Gastrocnemius medialis (tissue), 4 donors: ENCODE measurements at regions not wholly inside any gene's neighbourhood (a gene's known extent, or its start where the extent isn't known, plus 50 kb on each side); places are given as distances from the start of the nearest gene placed in this dataset.

ENCODE experiments used
- ATAC-seq, 2 donors: fragments of 150-250 bp; one replicate each; pipeline ENCODE4 v1.9.1; 2016
- DNase-seq, 2 donors: peaks; one replicate each; pipeline ENCODE4 v3.0.0-alpha.2; 2019
- H3K27ac ChIP-seq, 4 donors: fragments of 200-600 bp; sonication (generic); 1 replicate in 1 of 4; 2 replicates in 3 of 4; pipeline ENCODE4 v1.5.1; 2016 to 2018; ENCODE audit warnings: mild to moderate bottlenecking in 2 of 4, moderate library complexity in 1 of 4
- H3K27me3 ChIP-seq, 3 donors: fragments of 200-600 bp; sonication (generic) in 2 of 3; 1 replicate in 1 of 3; 2 replicates in 2 of 3; pipeline versions ENCODE4 v1.5.1 to v1.6.0; 2016 to 2019; ENCODE audit warnings: mild to moderate bottlenecking in 1 of 3, moderate library complexity in 1 of 3
- H3K36me3 ChIP-seq, 2 donors: fragments of 200-600 bp; sonication (generic) in 1 of 2; one replicate each; pipeline ENCODE4 v1.5.1; 2017 to 2018
- H3K4me1 ChIP-seq, 2 donors: fragments of 200-600 bp; sonication (generic) in 1 of 2; one replicate each; pipeline ENCODE4 v1.5.1; 2016 to 2017; ENCODE audit warnings: mild to moderate bottlenecking in 2 of 2
- H3K4me3 ChIP-seq, 4 donors: fragments of 200-600 bp; sonication (generic) in 3 of 4; 1 replicate in 1 of 4; 2 replicates in 3 of 4; pipeline ENCODE4 v1.5.1; 2016 to 2019; ENCODE audit warnings: mild to moderate bottlenecking in 2 of 4
- H3K9me3 ChIP-seq, 3 donors: fragments of 200-600 bp; sonication (generic) in 2 of 3; 1 replicate in 1 of 3; 2 replicates in 2 of 3; pipeline ENCODE4 v1.5.1; 2016 to 2019
- CTCF ChIP-seq, 5 experiments: fragments of 450-650 bp in 3 of 5; fragments of 200-600 bp in 2 of 5; sonication (generic) in 2 of 5; IDR thresholded peaks in 4 of 5; conservative IDR thresholded peaks in 1 of 5; 1 replicate in 4 of 5; 2 replicates in 1 of 5; pipeline ENCODE4 v1.5.1; 2016 to 2019; ENCODE audit warnings: antibody characterized with exemption in 5 of 5, mild to moderate bottlenecking in 3 of 5, moderate library complexity in 3 of 5
- POLR2A ChIP-seq, 2 donors: fragments of 450-650 bp; IDR thresholded peaks; one replicate each; pipeline ENCODE4 v1.6.1; 2017; ENCODE audit warnings: antibody characterized with exemption in 2 of 2, mild to moderate bottlenecking in 2 of 2, moderate library complexity in 2 of 2
- in situ Hi-C, 4 donors: fragments of 200-750 bp; cut with MboI; loops; one replicate each; pipeline versions ENCODE4 v1.15.0 to v1.8.0; 2017; ENCODE audit warnings: low sequenced_read_pairs in 4 of 4
- intact Hi-C: fragments of 100-400 bp; cut with DNase I; formaldehyde crosslinking; loops from one replicate; pipeline ENCODE4 v1.15.1; 2023; ENCODE audit warnings: low total_unique reads

- no peak for TF ChIP-seq POLR2A (IDR thresholded peaks at IDR 0.05)
- no peak for TF ChIP-seq CTCF (IDR thresholded peaks at IDR 0.05 in 4 of 5, conservative IDR thresholded peaks at IDR 0.05 in 1 of 5)
- H3K36me3 ChIP-seq = no peaks in the 10 kb centered on the region
- ATAC-seq = no peak
Observed at GRCh38 chr13:76813891-76814290, 72.3 kb downstream of the KCTD12 start.

GRCh38 chr13:76813000-76813691, 73.1 kb downstream of the KCTD12 start:
- Histone ChIP-seq H3K36me3 (no peaks in the 10 kb centered on the region), H3K27ac (peak overlapping the region in 2 of 4 donors; percentile 36 to 42), H3K27me3 (no peaks in the 10 kb centered on the region), H3K9me3 (no peaks in the 10 kb centered on the region), H3K4me1 (peaks cover 0 to 17% of the 10 kb centered on the region in 2 donors), H3K4me3 (no peak overlapping the region)
- in situ Hi-C loops = no loop called here
- ATAC-seq = peak; percentile 60 to 65
- peak; percentile 11 to 43 for DNase-seq
- intact Hi-C loops = loop anchor here (10.0 kb wide), 1 partner anchor 88 kb away; no protein-coding TSS in a partner anchor
- TF ChIP-seq CTCF (IDR thresholded peaks at IDR 0.05 in 4 of 5, conservative IDR thresholded peaks at IDR 0.05 in 1 of 5) = no peak

More at GRCh38 chr13:76813891-76814290, 72.3 kb downstream of the KCTD12 start:
- Histone ChIP-seq H3K9me3 (no peaks in the 10 kb centered on the region), H3K4me3 (no peak overlapping the region), H3K4me1 (peaks cover 0 to 17% of the 10 kb centered on the region in 2 donors), H3K27me3 (no peaks in the 10 kb centered on the region), H3K27ac (no peak overlapping the region)
- in situ Hi-C loops (no loop called here), intact Hi-C loops (loop anchor here (10.0 kb wide), 1 partner anchor 89 kb away; no protein-coding TSS in a partner anchor)
- DNase-seq = no peak

GRCh38 chr13:76812206-76812897, 73.9 kb downstream of the KCTD12 start:
- Histone ChIP-seq H3K27ac (peak overlapping the region in 2 of 4 donors; percentile 36 to 42), H3K36me3 (no peaks in the 10 kb centered on the region), H3K4me3 (no peak overlapping the region), H3K4me1 (peaks cover 0 to 17% of the 10 kb centered on the region in 2 donors), H3K9me3 (no peaks in the 10 kb centered on the region), H3K27me3 (no peaks in the 10 kb centered on the region)
- no peak for TF ChIP-seq POLR2A (IDR thresholded peaks at IDR 0.05)
- TF ChIP-seq CTCF (IDR thresholded peaks at IDR 0.05 in 4 of 5, conservative IDR thresholded peaks at IDR 0.05 in 1 of 5) = no peak
- DNase-seq (peak; percentile 23 to 58), ATAC-seq (peak; percentile 42 to 70)
- intact Hi-C loops (loop anchor here (10.0 kb wide), 1 partner anchor 88 kb away; no protein-coding TSS in a partner anchor), in situ Hi-C loops (no loop called here)

GRCh38 chr13:76809389-76809788, 76.8 kb downstream of the KCTD12 start:
- ATAC-seq (no peak), DNase-seq (no peak)
- Histone ChIP-seq H3K4me1 (peaks cover 0 to 17% of the 10 kb centered on the region in 2 donors), H3K27ac (no peak overlapping the region), H3K4me3 (no peak overlapping the region), H3K27me3 (no peaks in the 10 kb centered on the region), H3K36me3 (no peaks in the 10 kb centered on the region), H3K9me3 (no peaks in the 10 kb centered on the region)
- intact Hi-C loops = no loop called here
- TF ChIP-seq CTCF (IDR thresholded peaks at IDR 0.05 in 4 of 5, conservative IDR thresholded peaks at IDR 0.05 in 1 of 5) = no peak
- TF ChIP-seq POLR2A (IDR thresholded peaks at IDR 0.05) = no peak
- in situ Hi-C loops = no loop called here
